ENCODE measurements at regions not wholly inside any gene's neighbourhood (a gene's known extent, or its start where the extent isn't known, plus 50 kb on each side); places are given as distances from the start of the nearest gene placed in this dataset.

DNA sequence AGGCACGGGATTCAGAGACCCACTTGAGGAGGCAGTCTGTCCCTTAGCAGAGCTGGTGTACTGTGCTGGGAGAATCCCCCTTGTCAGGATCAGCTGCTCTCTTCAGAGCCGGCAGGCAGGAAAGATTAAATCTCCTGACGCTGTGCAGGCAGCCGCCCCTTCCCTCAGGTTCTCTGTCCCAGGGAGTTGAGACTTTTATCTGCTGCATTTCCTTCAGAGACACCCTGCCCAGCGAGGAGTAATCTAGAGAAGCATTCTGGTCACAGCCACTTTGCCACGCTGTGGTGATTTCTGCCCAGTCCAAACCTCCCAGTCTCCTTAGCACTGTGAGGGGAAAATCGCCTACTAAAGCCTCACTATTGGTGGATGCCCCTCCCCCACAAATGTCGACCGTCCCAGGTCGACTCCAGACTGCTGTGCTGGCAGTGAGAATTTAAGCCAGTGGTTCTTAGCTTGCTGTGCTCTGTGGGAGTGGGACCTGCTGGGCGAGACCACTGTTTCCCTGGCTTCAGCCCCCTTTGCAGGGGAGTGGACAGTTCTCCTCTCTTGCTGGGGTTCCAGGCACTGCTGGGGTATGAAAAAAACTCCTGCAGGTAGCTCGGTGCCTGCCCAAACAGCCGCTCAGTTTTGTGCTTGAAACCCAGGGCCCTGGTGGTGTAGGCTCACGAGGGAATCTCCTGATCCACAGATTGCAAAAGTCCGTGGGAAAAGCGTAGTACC is 265.4 kb downstream of the ZWINT start:
- TF ChIP-seq POLR2AphosphoS5 (IDR thresholded peaks at IDR 0.05), result no peak
- TF ChIP-seq, protein P1, sequence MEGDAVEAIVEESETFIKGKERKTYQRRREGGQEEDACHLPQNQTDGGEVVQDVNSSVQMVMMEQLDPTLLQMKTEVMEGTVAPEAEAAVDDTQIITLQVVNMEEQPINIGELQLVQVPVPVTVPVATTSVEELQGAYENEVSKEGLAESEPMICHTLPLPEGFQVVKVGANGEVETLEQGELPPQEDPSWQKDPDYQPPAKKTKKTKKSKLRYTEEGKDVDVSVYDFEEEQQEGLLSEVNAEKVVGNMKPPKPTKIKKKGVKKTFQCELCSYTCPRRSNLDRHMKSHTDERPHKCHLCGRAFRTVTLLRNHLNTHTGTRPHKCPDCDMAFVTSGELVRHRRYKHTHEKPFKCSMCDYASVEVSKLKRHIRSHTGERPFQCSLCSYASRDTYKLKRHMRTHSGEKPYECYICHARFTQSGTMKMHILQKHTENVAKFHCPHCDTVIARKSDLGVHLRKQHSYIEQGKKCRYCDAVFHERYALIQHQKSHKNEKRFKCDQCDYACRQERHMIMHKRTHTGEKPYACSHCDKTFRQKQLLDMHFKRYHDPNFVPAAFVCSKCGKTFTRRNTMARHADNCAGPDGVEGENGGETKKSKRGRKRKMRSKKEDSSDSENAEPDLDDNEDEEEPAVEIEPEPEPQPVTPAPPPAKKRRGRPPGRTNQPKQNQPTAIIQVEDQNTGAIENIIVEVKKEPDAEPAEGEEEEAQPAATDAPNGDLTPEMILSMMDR (IDR thresholded peaks at IDR 0.05), result no peak

All from prostate gland (tissue), 2 donors.